K562 (cell line): ENCODE measurements at regions not wholly inside any gene's neighbourhood (a gene's known extent, or its start where the extent isn't known, plus 50 kb on each side); places are given as distances from the start of the nearest gene placed in this dataset.
A peak's percentile ranks its signal among the peaks of the same experiment; 100 is the strongest.

Experiments used
- ATAC-seq: fragments of 200-7000 bp; cut with Tn5 transposase; 3 replicates; pipeline ENCODE4 v1.9.1; 2020; ENCODE audit warnings: moderate library complexity
- BruUV-seq: library from RNA; stranded (reverse); fragments of 400-500 nt; replicated peaks from 2 replicates; lab custom pipeline; 2021; lab: Mats Ljungman, UMichigan
- CTCF ChIA-PET: fragments of 300-600 bp; formaldehyde crosslinking; extraction: SDS; loops from one replicate; lab custom pipeline; 2021; ENCODE audit warnings: low intra/inter-chr PET ratio; lab: Yijun Ruan, JAX
- POLR2A ChIA-PET: fragments of 300-600, 350-650 bp; sonication (Branson Sonifier 250); formaldehyde crosslinking; extraction: SDS; loops from one replicate; lab custom pipeline; 2021; ENCODE audit warnings: antibody characterized with exemption, inconsistent platforms; lab: Yijun Ruan, JAX
- DNase-seq, 4 experiments: peaks; one replicate each; pipeline versions ENCODE4 v3.0.0 to v3.0.0-alpha.2; 2011 to 2018; ENCODE audit warnings: low spot score in 3 of 4, mixed read lengths in 3 of 4; ENCODE audit errors: extremely low read depth in 1 of 4
- FAIRE-seq: peaks from 2 replicates; lab custom pipeline; 2011; peaks lifted over from hg19 to GRCh38; lab: Jason Lieb, UNC
- H2AFZ ChIP-seq: 2 replicates; pipeline ENCODE4 v1.6.0; 2011; ENCODE audit warnings: low read depth, low read length, control low read depth, inconsistent platforms
- H3K27ac ChIP-seq: fragments of 200-600 bp; 3 replicates; pipeline ENCODE4 v1.8.0; 2011; ENCODE audit warnings: low read depth, mild to moderate bottlenecking, control low read depth, inconsistent platforms, low read length, moderate library complexity, mixed read lengths; ENCODE audit errors: extremely low read depth
- H3K27me3 ChIP-seq, 2 experiments: fragments of 300-600 bp in 1 of 2; 2 replicates in 1 of 2; 3 replicates in 1 of 2; pipeline versions ENCODE4 v1.6.0 to v1.8.0; 2011; ENCODE audit warnings: inconsistent platforms in 2 of 2, low read length in 2 of 2, mild to moderate bottlenecking in 1 of 2, mixed read lengths in 1 of 2, moderate library complexity in 1 of 2; ENCODE audit not compliant: control insufficient read depth in 2 of 2, insufficient read depth in 2 of 2
- H3K36me3 ChIP-seq: fragments of 300-600 bp; 3 replicates; pipeline ENCODE4 v1.8.0; 2011; ENCODE audit warnings: mild to moderate bottlenecking, low read length, inconsistent platforms; ENCODE audit not compliant: control insufficient read depth, insufficient read depth
- H3K4me1 ChIP-seq, 2 experiments: fragments of 200-600 bp in 1 of 2; replicated peaks in 1 of 2; 2 replicates in 1 of 2; 3 replicates in 1 of 2; pipeline versions ENCODE4 v1.5.1 to v1.8.0; 2011; ENCODE audit warnings: inconsistent platforms in 2 of 2, low read length in 2 of 2, mild to moderate bottlenecking in 1 of 2, mixed read lengths in 1 of 2, moderate library complexity in 1 of 2; ENCODE audit not compliant: control insufficient read depth in 2 of 2, insufficient read depth in 2 of 2
- H3K4me2 ChIP-seq: 2 replicates; pipeline ENCODE4 v1.6.1; 2011; ENCODE audit warnings: low read length, control low read depth, inconsistent platforms, mixed read lengths; ENCODE audit not compliant: insufficient read depth
- H3K4me3 ChIP-seq: fragments of 200-600 bp; sonication (generic), shearing (Covaris generic); 2 replicates; pipeline ENCODE4 v1.5.1; 2016; ENCODE audit warnings: control low read depth, inconsistent platforms
- H3K79me2 ChIP-seq: fragments of 200-600 bp; 3 replicates; pipeline ENCODE4 v1.8.0; 2011; ENCODE audit warnings: low read length, inconsistent platforms; ENCODE audit not compliant: control insufficient read depth, insufficient read depth
- H3K9ac ChIP-seq, 2 experiments: 2 replicates each; pipeline versions ENCODE4 v1.6.0 to v1.6.1; 2011; ENCODE audit warnings: low read depth in 2 of 2, low read length in 2 of 2, control low read depth in 1 of 2, inconsistent platforms in 1 of 2, mild to moderate bottlenecking in 1 of 2, mixed read lengths in 1 of 2; ENCODE audit not compliant: insufficient read depth in 1 of 2
- H3K9me1 ChIP-seq: one replicate; pipeline ENCODE4 v1.6.0; 2011; ENCODE audit warnings: inconsistent platforms, mild to moderate bottlenecking, low read length, moderate library complexity; ENCODE audit not compliant: control insufficient read depth, insufficient read depth
- H3K9me3 ChIP-seq: replicated peaks from 2 replicates; pipeline ENCODE4 v1.5.1; 2011; ENCODE audit warnings: low read depth, low read length, inconsistent platforms; ENCODE audit not compliant: control insufficient read depth, insufficient read depth
- H4K20me1 ChIP-seq: replicated peaks from 2 replicates; pipeline ENCODE4 v1.6.1; 2011; ENCODE audit warnings: low read length, inconsistent platforms, mixed read lengths; ENCODE audit not compliant: control insufficient read depth, insufficient read depth
- HMBOX1 ChIP-seq: sonication (generic); IDR thresholded peaks from 2 replicates; pipeline ENCODE4 v1.6.1; 2016
- PHB2 ChIP-seq: fragments of 450-650 bp; IDR thresholded peaks from 2 replicates; pipeline ENCODE4 v1.6.1; 2017; ENCODE audit warnings: low read depth
- POLR3G ChIP-seq: IDR thresholded peaks from 2 replicates; pipeline ENCODE4 v1.6.1; 2011; ENCODE audit not compliant: insufficient read length, insufficient replicate concordance; ENCODE audit errors: extremely low read depth
- ZBTB11 ChIP-seq, 3 experiments: fragments of 200-800 bp in 1 of 3; fragments of 250-450 bp in 1 of 3; fragments of 450-650 bp in 1 of 3; sonication (Bioruptor Pico) in 1 of 3; sonication (Bioruptor generic) in 1 of 3; formaldehyde crosslinking in 1 of 3; IDR thresholded peaks; 2 replicates each; pipeline versions ENCODE4 v1.6.1 to v1.8.0; 2016 to 2022; ENCODE audit warnings: mild to moderate bottlenecking in 2 of 3, missing genetic modification characterization in 2 of 3, missing compliant biosample characterization in 1 of 3, moderate library complexity in 1 of 3
- WGBS: fragments of 100-300 bp; shearing (Covaris generic); methylation state at CpG from one replicate; pipeline ENCODE4 v1.1.6; 2016; ENCODE audit warnings: low coverage, mixed read lengths; ENCODE audit not compliant: insufficient coverage; ENCODE audit errors: missing lambda C conversion rate; 5-methylcytosine and 5-hydroxymethylcytosine counted together
- in situ Hi-C: fragments of 300-500 bp; cut with MboI; formaldehyde crosslinking; loops from 4 replicates; pipeline ENCODE4 v1.15.0; 2018; ENCODE audit warnings: inconsistent platforms, mixed read lengths
- intact Hi-C: fragments of 100-400 bp; cut with micrococcal nuclease; formaldehyde crosslinking; loops from 2 replicates; pipeline ENCODE4 v1.14.2; 2022
- TF ChIP-seq, protein P1 (sequence below): fragments of 250-450 bp; sonication (Bioruptor Pico); IDR thresholded peaks from 2 replicates; pipeline ENCODE4 v1.8.0; 2022; ENCODE audit warnings: inconsistent platforms

DNA sequence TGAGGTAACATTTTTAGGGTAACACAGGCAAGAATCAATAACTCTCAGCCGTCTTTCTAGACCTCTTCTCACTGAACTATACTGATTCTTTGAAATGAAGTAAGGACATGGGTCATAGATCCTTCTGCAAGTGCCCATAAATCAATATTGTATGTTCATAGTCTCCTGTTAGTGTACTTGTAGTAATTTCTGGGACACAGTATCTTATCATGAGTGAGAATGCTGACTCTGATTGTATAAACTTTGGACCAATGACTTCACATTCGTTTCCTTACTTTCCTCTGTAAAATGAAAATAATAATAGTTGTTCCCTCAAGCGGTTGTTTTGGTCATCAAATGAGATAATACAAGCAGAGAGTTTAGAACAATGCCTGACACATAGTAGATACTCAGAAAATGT lies 777.1 kb upstream of the GOLIM4 start (continued):
- TF ChIP-seq HMBOX1 (no peak), POLR3G (no peak)
- TF ChIP-seq, protein P1, sequence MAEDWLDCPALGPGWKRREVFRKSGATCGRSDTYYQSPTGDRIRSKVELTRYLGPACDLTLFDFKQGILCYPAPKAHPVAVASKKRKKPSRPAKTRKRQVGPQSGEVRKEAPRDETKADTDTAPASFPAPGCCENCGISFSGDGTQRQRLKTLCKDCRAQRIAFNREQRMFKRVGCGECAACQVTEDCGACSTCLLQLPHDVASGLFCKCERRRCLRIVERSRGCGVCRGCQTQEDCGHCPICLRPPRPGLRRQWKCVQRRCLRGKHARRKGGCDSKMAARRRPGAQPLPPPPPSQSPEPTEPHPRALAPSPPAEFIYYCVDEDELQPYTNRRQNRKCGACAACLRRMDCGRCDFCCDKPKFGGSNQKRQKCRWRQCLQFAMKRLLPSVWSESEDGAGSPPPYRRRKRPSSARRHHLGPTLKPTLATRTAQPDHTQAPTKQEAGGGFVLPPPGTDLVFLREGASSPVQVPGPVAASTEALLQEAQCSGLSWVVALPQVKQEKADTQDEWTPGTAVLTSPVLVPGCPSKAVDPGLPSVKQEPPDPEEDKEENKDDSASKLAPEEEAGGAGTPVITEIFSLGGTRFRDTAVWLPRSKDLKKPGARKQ (CRISPR knock-in tag), result no peak
- TF ChIP-seq, all 486 proteins: peak for 0

- Histone ChIP-seq H3K4me1 (no peaks in the 10 kb centered on the region), H3K79me2 (no peaks in the 10 kb centered on the region), H3K9me3 (no peaks in the 10 kb centered on the region), H3K9ac (no peak overlapping the region), H3K4me2 (no peak overlapping the region), H3K9me1 (no peaks in the 10 kb centered on the region), H2AFZ (no peak overlapping the region), H3K36me3 (no peaks in the 10 kb centered on the region), H3K27me3 (no peaks in the 10 kb centered on the region), H3K27ac (no peak overlapping the region), H4K20me1 (no peaks in the 10 kb centered on the region), H3K4me3 (no peak overlapping the region)
- DNase-seq (no peak), ATAC-seq (no peak), FAIRE-seq (no peak)
- POLR2A ChIA-PET, result no interaction called here
- CTCF ChIA-PET, result no interaction called here
- no TSS peak for BruUV-seq
- TF ChIP-seq PHB2, result no peak
- TF ChIP-seq ZBTB11 (CRISPR knock-in tag; IDR thresholded peaks at IDR 0.05), result peak in 1 of 3 experiments; percentile 42; a peak in 1 of 6 replicates
- intact Hi-C loops, result no loop called here
- in situ Hi-C loops, result no loop called here
- 2% methylated on average over 2 of the region's 2 CpGs for WGBS
These were observed 775.2 kb upstream of the GOLIM4 start for GRCh38 chr3:168870892-168871291.
